ENCODE measurements at regions not wholly inside any gene's neighbourhood (a gene's known extent, or its start where the extent isn't known, plus 50 kb on each side); places are given as distances from the start of the nearest gene placed in this dataset.
"Not testable (repeated sequence)": the region's sequence is repeated elsewhere in the genome, so short reads cannot be mapped to it uniquely, and the experiment has no call there.

- not testable (repeated sequence) for TF ChIP-seq CTCF (IDR thresholded peaks at IDR 0.05); SIN3A (IDR thresholded peaks at IDR 0.05; ENCODE audit: borderline replicate concordance, insufficient read depth, low read depth, low read length); REST (IDR thresholded peaks at IDR 0.05; ENCODE audit: insufficient read depth in 1 of 2, low read depth in 2 of 2, low read length in 1 of 2); POLR2AphosphoS5 (IDR thresholded peaks at IDR 0.05; ENCODE audit: low read depth, low read length)
Measured at GRCh38 chr4:57173136-57173535, 63.0 kb upstream of the IGFBP7 start.
